Endothelial cell of umbilical vein (primary cell): ENCODE measurements at regions not wholly inside any gene's neighbourhood (a gene's known extent, or its start where the extent isn't known, plus 50 kb on each side); places are given as distances from the start of the nearest gene placed in this dataset.

Experiments
- CTCF ChIP-seq, 2 donors: IDR thresholded peaks; 1 replicate in 1 of 2; 2 replicates in 1 of 2; pipeline ENCODE4 v1.5.1; 2011; ENCODE audit warnings: low read length in 2 of 2, mild to moderate bottlenecking in 2 of 2, moderate library complexity in 2 of 2, control low read depth in 1 of 2, inconsistent platforms in 1 of 2, low read depth in 1 of 2; ENCODE audit not compliant: insufficient read depth in 1 of 2; ENCODE audit errors: extremely low read depth in 1 of 2
- EZH2 ChIP-seq: IDR thresholded peaks from 2 replicates; pipeline ENCODE4 v1.6.1; 2012; ENCODE audit warnings: borderline replicate concordance, low read depth, mild to moderate bottlenecking, moderate library complexity, low read length, inconsistent platforms; ENCODE audit not compliant: severe bottlenecking
- FOS ChIP-seq: IDR thresholded peaks from 2 replicates; pipeline ENCODE4 v1.6.1; 2011; ENCODE audit warnings: mild to moderate bottlenecking, low read length, moderate library complexity, borderline replicate concordance; ENCODE audit not compliant: insufficient read depth
- JUN ChIP-seq: IDR thresholded peaks from 2 replicates; pipeline ENCODE4 v1.6.1; 2011; ENCODE audit warnings: borderline replicate concordance, low read depth; ENCODE audit not compliant: insufficient read length, insufficient read depth
- POLR2A ChIP-seq: IDR thresholded peaks from 2 replicates; pipeline ENCODE4 v1.6.1; 2012; ENCODE audit warnings: low read depth, mild to moderate bottlenecking, control low read depth, low read length
- POLR2AphosphoS5 ChIP-seq: IDR thresholded peaks from 2 replicates; pipeline ENCODE4 v1.6.1; 2012; ENCODE audit warnings: low read depth, mild to moderate bottlenecking, control low read depth, low read length, moderate library complexity; ENCODE audit not compliant: insufficient read depth

GRCh38 chr3:135751991-135752390 is 213.5 kb upstream of the PPP2R3A start:
- TF ChIP-seq CTCF (IDR thresholded peaks at IDR 0.05; ENCODE audit: extremely low read depth in 1 of 2, insufficient read depth in 1 of 2, low read depth in 1 of 2, low read length in 2 of 2) (no peak), FOS (no peak), POLR2A (no peak), POLR2AphosphoS5 (no peak), EZH2 (no peak), JUN (no peak)
